ENCODE measurements at regions not wholly inside any gene's neighbourhood (a gene's known extent, or its start where the extent isn't known, plus 50 kb on each side); places are given as distances from the start of the nearest gene placed in this dataset.

GRCh38 chr18:60775978-60776377 is 403.4 kb upstream of the MC4R start:
- DNase-seq (ENCODE audit: low read depth), result no peak

DNA sequence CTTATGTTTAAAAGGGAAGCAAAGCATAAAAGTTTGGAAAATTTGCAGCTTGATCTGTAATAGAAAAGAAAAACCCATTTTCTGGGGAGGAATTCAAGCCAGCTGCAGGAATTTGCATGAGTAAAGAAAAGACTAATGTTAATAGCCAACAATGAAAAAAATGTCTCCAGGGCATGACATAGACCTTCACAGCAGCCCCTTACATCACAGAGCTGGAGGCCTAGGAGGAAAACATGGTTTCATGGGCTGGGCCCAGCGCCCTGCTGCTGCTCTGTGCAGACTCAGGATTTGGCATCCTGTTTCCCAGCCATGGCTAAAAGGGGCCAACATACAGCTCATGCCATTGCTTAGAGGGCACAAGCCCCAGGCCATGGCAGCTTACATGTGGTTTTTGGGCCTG is 411.6 kb upstream of the MC4R start:
- no peak for DNase-seq (ENCODE audit: low read depth)

- no peak for DNase-seq (ENCODE audit: low read depth)
Measured at GRCh38 chr18:60794802-60795201, 422.2 kb upstream of the MC4R start.

- no peak for DNase-seq (ENCODE audit: low read depth)
Measured at GRCh38 chr18:60804415-60804814, 431.8 kb upstream of the MC4R start.

- no peak for DNase-seq (ENCODE audit: low read depth)
Measured at GRCh38 chr18:60809937-60810336, 437.4 kb upstream of the MC4R start.

GRCh38 chr18:60812921-60813320 is 440.3 kb upstream of the MC4R start:
- DNase-seq (ENCODE audit: low read depth), result peak; percentile 11

GRCh38 chr18:60826346-60826745 is 453.8 kb upstream of the MC4R start:
- DNase-seq (ENCODE audit: low read depth), result no peak

- DNase-seq (ENCODE audit: low read depth), result no peak
Measured at GRCh38 chr18:60831971-60832370, 459.4 kb upstream of the MC4R start.

DNA sequence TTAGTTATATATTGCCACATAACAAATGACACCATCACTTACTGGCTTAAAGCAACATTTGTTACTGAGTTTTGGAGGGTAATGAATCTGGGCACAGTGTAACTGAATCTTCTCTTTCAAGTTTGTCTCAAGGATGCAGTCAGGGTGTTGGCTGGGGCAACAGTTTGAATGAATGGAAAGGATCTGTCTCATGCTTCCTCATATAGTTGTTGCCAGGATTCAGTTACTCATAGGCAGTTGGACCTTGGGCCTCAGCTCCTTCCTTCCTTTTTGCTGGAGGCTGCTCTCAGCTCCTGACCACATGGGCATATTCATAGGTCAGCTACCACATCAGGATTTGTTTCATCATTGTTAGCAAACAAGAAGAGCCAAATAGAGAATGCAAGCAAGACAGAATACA is 466.1 kb upstream of the MC4R start:
- peak; percentile 3 for DNase-seq (ENCODE audit: low read depth)

- no peak for DNase-seq (ENCODE audit: low read depth)
Measured at GRCh38 chr18:60846396-60846795, 473.8 kb upstream of the MC4R start.

GRCh38 chr18:60847517-60847916 is 474.9 kb upstream of the MC4R start:
- DNase-seq (ENCODE audit: low read depth), result no peak

DNA sequence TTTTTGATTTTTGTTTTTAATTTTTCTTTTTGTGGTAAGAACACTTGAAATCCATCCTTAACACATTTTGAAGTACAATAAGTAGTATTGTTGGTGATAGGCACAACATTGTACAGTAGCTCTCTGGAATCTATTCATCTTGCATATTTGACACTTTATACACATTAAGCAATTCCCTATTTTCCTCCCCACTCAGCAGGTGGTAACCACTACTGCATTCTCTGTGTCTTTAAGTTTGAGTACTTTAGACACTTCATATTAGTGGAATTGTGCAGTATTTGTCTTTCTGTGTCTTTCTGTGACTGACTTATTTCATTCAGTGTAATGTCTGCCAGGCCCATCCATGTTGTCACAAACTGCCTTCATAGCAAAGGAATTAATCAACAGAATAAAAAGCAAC is 471.7 kb upstream of the CDH20 start:
- DNase-seq (ENCODE audit: low read depth), result peak; percentile 28

GRCh38 chr18:60862988-60863387 is 470.2 kb upstream of the CDH20 start:
- DNase-seq (ENCODE audit: low read depth), result no peak

DNA sequence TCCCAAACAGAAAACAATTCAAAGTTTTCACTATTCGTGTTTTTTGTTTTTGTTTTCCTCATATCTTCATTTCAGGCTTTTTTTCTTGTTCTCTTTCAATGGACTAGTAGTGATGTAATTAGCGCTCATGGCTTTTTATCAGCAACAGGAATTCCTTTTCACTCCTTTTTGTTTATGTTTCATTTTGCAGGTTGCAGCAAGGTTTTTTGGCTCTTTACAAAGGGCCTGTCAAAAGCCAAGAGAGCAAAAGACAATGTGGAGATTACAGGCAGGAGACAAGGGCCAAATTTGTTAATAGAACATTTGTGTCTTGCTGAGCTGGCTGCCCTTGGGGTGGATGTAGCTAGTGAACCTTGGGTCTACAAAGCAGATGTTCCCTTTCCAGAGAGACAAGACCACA is 467.4 kb upstream of the CDH20 start:
- no peak for DNase-seq (ENCODE audit: low read depth)

- DNase-seq (ENCODE audit: low read depth), result no peak
Measured at GRCh38 chr18:60870261-60871153, 462.7 kb upstream of the CDH20 start.

GRCh38 chr18:60872434-60872833 is 460.8 kb upstream of the CDH20 start:
- DNase-seq (ENCODE audit: low read depth), result no peak

GRCh38 chr18:60873708-60874107 is 459.5 kb upstream of the CDH20 start:
- peak; percentile 1 for DNase-seq (ENCODE audit: low read depth)

GRCh38 chr18:60875957-60876507 is 457.2 kb upstream of the CDH20 start:
- DNase-seq (ENCODE audit: low read depth), result no peak

DNA sequence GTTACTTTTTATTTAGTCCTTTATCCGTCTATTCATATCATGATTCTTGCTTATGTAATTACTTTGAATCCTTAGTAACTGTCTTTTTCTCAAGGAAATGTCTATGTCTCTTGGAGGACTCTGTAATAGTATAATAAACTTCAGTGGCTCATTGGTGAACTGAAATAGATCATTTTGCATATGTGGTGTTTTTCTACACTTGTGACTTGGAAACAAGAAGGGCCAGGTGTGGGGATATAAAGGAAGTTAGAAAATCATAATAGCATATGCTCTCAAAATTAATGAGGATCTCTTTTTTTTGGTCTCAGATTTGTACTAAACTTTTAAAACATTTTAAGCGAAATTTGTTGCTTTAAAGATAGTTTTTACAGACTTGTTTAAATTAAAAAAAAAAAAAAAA is 453.0 kb upstream of the CDH20 start:
- no peak for DNase-seq (ENCODE audit: low read depth)

- DNase-seq (ENCODE audit: low read depth), result no peak
Measured at GRCh38 chr18:60883587-60883986, 449.6 kb upstream of the CDH20 start.

DNA sequence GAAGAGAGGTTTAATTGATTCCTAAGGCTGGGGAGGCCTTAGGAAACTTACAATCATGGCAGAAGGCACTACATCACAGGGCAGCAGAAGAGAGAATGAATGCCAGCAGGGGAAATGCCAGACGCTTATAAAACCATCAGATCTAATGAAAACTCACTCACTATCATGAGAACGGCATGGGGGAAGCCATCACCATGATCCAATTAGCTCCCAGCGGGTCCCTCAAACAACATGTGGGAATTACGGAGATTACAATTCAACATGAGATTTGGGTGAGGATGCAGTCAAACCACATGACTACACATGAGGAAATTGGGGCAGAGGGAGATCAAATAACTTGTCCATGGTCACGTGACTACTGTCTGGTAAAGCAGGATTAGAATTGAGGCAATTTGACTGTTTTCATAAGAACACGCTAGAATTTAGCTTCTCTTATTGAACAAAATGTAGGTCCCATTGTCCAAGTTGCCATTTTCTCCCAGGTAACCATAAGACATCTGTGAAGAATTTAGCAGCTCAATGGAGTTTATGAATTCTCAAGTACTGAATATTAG is 445.1 kb upstream of the CDH20 start:
- no peak for DNase-seq (ENCODE audit: low read depth)

- no peak for DNase-seq (ENCODE audit: low read depth)
Measured at GRCh38 chr18:60889442-60889841, 443.8 kb upstream of the CDH20 start.

DNA sequence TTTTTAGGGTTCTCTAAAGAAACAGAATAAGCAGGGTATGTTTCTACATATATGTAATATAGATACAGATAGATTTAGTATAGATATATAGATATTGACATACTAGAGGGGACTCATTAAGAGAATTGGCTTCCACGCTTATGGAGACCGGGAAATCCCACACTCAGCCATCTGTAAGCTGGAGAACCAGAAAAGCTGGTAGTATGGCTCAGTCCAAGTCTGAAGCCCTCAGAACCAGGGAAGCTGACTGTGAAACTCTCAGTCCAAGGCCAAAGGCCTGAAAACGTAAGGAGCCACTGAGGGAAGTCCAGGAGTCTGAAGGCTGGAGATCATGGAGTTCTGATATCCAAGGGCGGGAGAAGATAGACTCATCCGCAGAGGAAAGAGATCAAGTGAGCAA is 441.3 kb upstream of the CDH20 start:
- no peak for DNase-seq (ENCODE audit: low read depth)

GRCh38 chr18:60892441-60892840 is 440.8 kb upstream of the CDH20 start:
- peak; percentile 55 for DNase-seq (ENCODE audit: low read depth)
